NB4 (cell line): ENCODE measurements at regions not wholly inside any gene's neighbourhood (a gene's known extent, or its start where the extent isn't known, plus 50 kb on each side); places are given as distances from the start of the nearest gene placed in this dataset.

Experiments used
- DNase-seq: peaks from one replicate; pipeline ENCODE4 v3.0.0; 2010; ENCODE audit warnings: low read depth
- H3K4me3 ChIP-seq: one replicate; pipeline ENCODE4 v1.5.1; 2011; ENCODE audit warnings: mild to moderate bottlenecking, low read depth, low read length, moderate library complexity
- CTCF ChIP-seq: IDR thresholded peaks from one replicate; pipeline ENCODE4 v1.5.1; 2012; ENCODE audit warnings: low read depth, low read length
- MAX ChIP-seq: IDR thresholded peaks from 2 replicates; pipeline ENCODE4 v1.6.1; 2011; ENCODE audit warnings: low read depth, low read length
- MYC ChIP-seq: IDR thresholded peaks from 2 replicates; pipeline ENCODE4 v1.6.1; 2011; ENCODE audit warnings: low read depth, low read length
- POLR2A ChIP-seq: IDR thresholded peaks from 2 replicates; pipeline ENCODE4 v1.6.1; 2011; ENCODE audit warnings: mild to moderate bottlenecking; ENCODE audit not compliant: insufficient read length; ENCODE audit errors: extremely low read depth

- TF ChIP-seq CTCF, result no peak
- TF ChIP-seq MYC, result no peak
- TF ChIP-seq POLR2A, result no peak
- no peak for TF ChIP-seq MAX
Observed at GRCh38 chr12:107543416-107543815, 142.2 kb upstream of the PWP1 start.

GRCh38 chr12:107543841-107544240 lies 141.8 kb upstream of the PWP1 start:
- H3K4me3 ChIP-seq, result no peak overlapping the region
- TF ChIP-seq CTCF, result peak; percentile 10
- no peak for TF ChIP-seq MAX
- TF ChIP-seq POLR2A, result no peak
- no peak for TF ChIP-seq MYC
- DNase-seq, result no peak

More at GRCh38 chr12:107543416-107543815, 142.2 kb upstream of the PWP1 start:
- H3K4me3 ChIP-seq, result no peak overlapping the region
- DNase-seq, result no peak

- H3K4me3 ChIP-seq, result no peak overlapping the region
- no peak for DNase-seq
- TF ChIP-seq MAX (no peak), MYC (no peak), POLR2A (no peak), CTCF (no peak)
Observed at GRCh38 chr12:107544937-107545336, 140.7 kb upstream of the PWP1 start.

- H3K4me3 ChIP-seq, result no peak overlapping the region
- no peak for DNase-seq
- TF ChIP-seq MYC, result no peak
- no peak for TF ChIP-seq POLR2A
- TF ChIP-seq MAX, result no peak
- no peak for TF ChIP-seq CTCF
Observed at GRCh38 chr12:107545737-107546353, 139.8 kb upstream of the PWP1 start.

GRCh38 chr12:107547389-107547788 lies 138.2 kb upstream of the PWP1 start:
- H3K4me3 ChIP-seq, result no peak overlapping the region
- DNase-seq, result no peak
- TF ChIP-seq CTCF, result no peak
- TF ChIP-seq POLR2A, result no peak

- DNase-seq, result no peak
- TF ChIP-seq POLR2A, result no peak
- no peak for TF ChIP-seq CTCF
- TF ChIP-seq MYC, result no peak
- no peak for TF ChIP-seq MAX
- no peak overlapping the region for H3K4me3 ChIP-seq
Observed at GRCh38 chr12:107549651-107550480, 135.7 kb upstream of the PWP1 start.
